GM12878 (cell line): ENCODE measurements at regions not wholly inside any gene's neighbourhood (a gene's known extent, or its start where the extent isn't known, plus 50 kb on each side); places are given as distances from the start of the nearest gene placed in this dataset.

Source experiments
- ATAC-seq: fragments of 200-7000 bp; cut with Tn5 transposase; 3 replicates; pipeline ENCODE4 v1.9.1; 2020; ENCODE audit warnings: mild to moderate bottlenecking, moderate library complexity
- BruUV-seq: library from RNA; stranded (reverse); fragments of 400-500 nt; replicated peaks from 2 replicates; lab custom pipeline; 2021; lab: Mats Ljungman, UMichigan
- CTCF ChIA-PET: fragments of 300-600 bp; sonication (Branson Sonifier 250); formaldehyde crosslinking; extraction: SDS; loops from one replicate; lab custom pipeline; 2021; ENCODE audit warnings: inconsistent platforms; lab: Yijun Ruan, JAX
- POLR2A ChIA-PET: fragments of 350-600 bp; formaldehyde crosslinking; extraction: SDS; loops from one replicate; lab custom pipeline; 2021; ENCODE audit warnings: inconsistent platforms; lab: Charles Lee
- RAD21 ChIA-PET: fragments of 300-600 bp; sonication (Branson Sonifier 250); formaldehyde crosslinking; loops from one replicate; lab custom pipeline; 2023; ENCODE audit warnings: antibody characterized with exemption; ENCODE audit not compliant: unreplicated experiment; lab: Charles Lee
- SMC1A ChIA-PET: fragments of 300-600 bp; sonication (Branson Sonifier 250); formaldehyde crosslinking; loops from one replicate; lab custom pipeline; 2023; ENCODE audit not compliant: unreplicated experiment, uncharacterized antibody; lab: Charles Lee
- DNase-seq: peaks from one replicate; pipeline ENCODE4 v3.0.0-alpha.2; 2011; ENCODE audit warnings: low read depth, low spot score
- FAIRE-seq: peaks from 3 replicates; lab custom pipeline; 2011; peaks lifted over from hg19 to GRCh38; lab: Jason Lieb, UNC
- H2AFZ ChIP-seq: 2 replicates; pipeline ENCODE4 v1.6.0; 2011; ENCODE audit warnings: low read depth, low read length, control low read depth; ENCODE audit not compliant: control insufficient read depth
- H3K27ac ChIP-seq: 2 replicates; pipeline ENCODE4 v1.5.1; 2011; ENCODE audit warnings: control low read depth; ENCODE audit not compliant: control insufficient read depth, insufficient read depth
- H3K27me3 ChIP-seq, 2 experiments: replicated peaks in 1 of 2; 2 replicates each; pipeline versions ENCODE4 v1.6.0 to v1.6.1; 2011; ENCODE audit warnings: low read length in 1 of 2; ENCODE audit not compliant: control insufficient read depth in 2 of 2, insufficient read depth in 2 of 2
- H3K36me3 ChIP-seq, 2 experiments: 2 replicates each; pipeline ENCODE4 v1.5.1; 2011; ENCODE audit warnings: low read length in 1 of 2; ENCODE audit not compliant: control insufficient read depth in 2 of 2, insufficient read depth in 2 of 2
- H3K4me1 ChIP-seq: 2 replicates; pipeline ENCODE4 v1.6.1; 2011; ENCODE audit warnings: mild to moderate bottlenecking, low read length, moderate library complexity, mixed read lengths; ENCODE audit not compliant: control insufficient read depth, insufficient read depth
- H3K4me2 ChIP-seq: 2 replicates; pipeline ENCODE4 v1.6.0; 2011; ENCODE audit warnings: control low read depth; ENCODE audit not compliant: control insufficient read depth, insufficient read depth
- H3K4me3 ChIP-seq: fragments of 200-600 bp; sonication (generic); 2 replicates; pipeline ENCODE4 v1.5.1; 2016
- H3K79me2 ChIP-seq: 2 replicates; pipeline ENCODE4 v1.6.0; 2011; ENCODE audit warnings: low read length; ENCODE audit not compliant: control insufficient read depth, insufficient read depth
- H3K9ac ChIP-seq: 2 replicates; pipeline ENCODE4 v1.8.0; 2011; ENCODE audit warnings: low read length, control low read depth, mixed read lengths; ENCODE audit not compliant: control insufficient read depth, insufficient read depth
- H3K9me3 ChIP-seq: replicated peaks from 3 replicates; pipeline ENCODE4 v1.5.1; 2011; ENCODE audit warnings: mild to moderate bottlenecking, low read length; ENCODE audit not compliant: control insufficient read depth, insufficient read depth
- H4K20me1 ChIP-seq: 2 replicates; pipeline ENCODE4 v1.6.0; 2011; ENCODE audit not compliant: control insufficient read depth, insufficient read depth
- BACH1 ChIP-seq: fragments of 450-650 bp; IDR thresholded peaks from 2 replicates; pipeline ENCODE4 v1.6.1; 2017; ENCODE audit warnings: mild to moderate bottlenecking, borderline replicate concordance
- FOXM1 ChIP-seq: IDR thresholded peaks from 2 replicates; pipeline ENCODE4 v1.6.1; 2012; ENCODE audit warnings: low read depth, mild to moderate bottlenecking, inconsistent platforms, low read length, moderate library complexity
- GABPA ChIP-seq: IDR thresholded peaks from 2 replicates; pipeline ENCODE4 v1.6.1; 2014; ENCODE audit warnings: antibody characterized with exemption, low read depth, mild to moderate bottlenecking, inconsistent platforms
- IRF4 ChIP-seq: IDR thresholded peaks from 2 replicates; pipeline ENCODE4 v1.6.1; 2011; ENCODE audit warnings: low read depth, low read length
- JUNB ChIP-seq: IDR thresholded peaks from 2 replicates; pipeline ENCODE4 v1.6.1; 2016; ENCODE audit warnings: antibody characterized with exemption, mild to moderate bottlenecking
- NR2C2 ChIP-seq: IDR thresholded peaks from 2 replicates; pipeline ENCODE4 v1.6.1; 2011; ENCODE audit warnings: borderline replicate concordance, low read depth; ENCODE audit not compliant: control insufficient read depth, insufficient read length
- NRF1 ChIP-seq: conservative IDR thresholded peaks from 2 replicates; pipeline ENCODE4 v1.6.1; 2011; ENCODE audit warnings: mild to moderate bottlenecking, low read depth, low read length, improper control_type of control experiment
- POU2F2 ChIP-seq: IDR thresholded peaks from 3 replicates; pipeline ENCODE4 v1.6.1; 2011; ENCODE audit warnings: low read depth, mild to moderate bottlenecking, low read length, borderline replicate concordance
- SMAD1 ChIP-seq: fragments of 450-650 bp; IDR thresholded peaks from 2 replicates; pipeline ENCODE4 v1.6.1; 2018; ENCODE audit warnings: mild to moderate bottlenecking, low read depth; ENCODE audit not compliant: partially characterized antibody
- SMAD5 ChIP-seq: IDR thresholded peaks from 2 replicates; pipeline ENCODE4 v1.6.1; 2016; ENCODE audit warnings: antibody characterized with exemption, low read depth
- SP1 ChIP-seq: IDR thresholded peaks from one replicate; pipeline ENCODE4 v1.6.1; 2011; ENCODE audit warnings: low read depth, low read length
- WRNIP1 ChIP-seq: IDR thresholded peaks from 2 replicates; pipeline ENCODE4 v1.6.1; 2011; ENCODE audit warnings: low read depth, low read length, improper control_type of control experiment, borderline replicate concordance
- ZNF24 ChIP-seq: fragments of 450-650 bp; IDR thresholded peaks from 2 replicates; pipeline ENCODE4 v1.6.1; 2017; ENCODE audit warnings: antibody characterized with exemption, mild to moderate bottlenecking
- WGBS: methylation state at CpG from one replicate; pipeline ENCODE4 v1.1.6; 2016; ENCODE audit warnings: low lambda C conversion rate; ENCODE audit not compliant: insufficient replicate concordance, insufficient coverage; ENCODE audit errors: missing lambda C conversion rate; 5-methylcytosine and 5-hydroxymethylcytosine counted together
- in situ Hi-C: fragments of 300-500 bp; cut with MboI; formaldehyde crosslinking; loops from 9 replicates; pipeline ENCODE4 v1.14.3; 2018; ENCODE audit warnings: mixed read lengths
- intact Hi-C: fragments of 100-400 bp; cut with micrococcal nuclease; formaldehyde crosslinking; loops from one replicate; pipeline ENCODE4 v1.14.2; 2022; ENCODE audit not compliant: unreplicated experiment
- TF ChIP-seq, protein P1 (sequence below): fragments of 450-650 bp; formaldehyde crosslinking; IDR thresholded peaks from 2 replicates; pipeline ENCODE4 v1.5.0; 2022; ENCODE audit warnings: mild to moderate bottlenecking, missing genetic modification characterization
- TF ChIP-seq, protein P2 (sequence below): IDR thresholded peaks from 2 replicates; pipeline ENCODE4 v1.6.1; 2011; ENCODE audit warnings: mild to moderate bottlenecking, low read depth, low read length, moderate library complexity; ENCODE audit not compliant: insufficient replicate concordance
- TF ChIP-seq, protein P3 (sequence below): IDR thresholded peaks from 2 replicates; pipeline ENCODE4 v1.6.1; 2011; ENCODE audit warnings: low read depth, low read length, improper control_type of control experiment, borderline replicate concordance
- TF ChIP-seq, protein P4 (sequence below): fragments of 450-650 bp; IDR thresholded peaks from 2 replicates; pipeline ENCODE4 v1.6.1; 2017; ENCODE audit warnings: mild to moderate bottlenecking, low read depth, inconsistent platforms; ENCODE audit not compliant: poor library complexity, severe bottlenecking

DNA sequence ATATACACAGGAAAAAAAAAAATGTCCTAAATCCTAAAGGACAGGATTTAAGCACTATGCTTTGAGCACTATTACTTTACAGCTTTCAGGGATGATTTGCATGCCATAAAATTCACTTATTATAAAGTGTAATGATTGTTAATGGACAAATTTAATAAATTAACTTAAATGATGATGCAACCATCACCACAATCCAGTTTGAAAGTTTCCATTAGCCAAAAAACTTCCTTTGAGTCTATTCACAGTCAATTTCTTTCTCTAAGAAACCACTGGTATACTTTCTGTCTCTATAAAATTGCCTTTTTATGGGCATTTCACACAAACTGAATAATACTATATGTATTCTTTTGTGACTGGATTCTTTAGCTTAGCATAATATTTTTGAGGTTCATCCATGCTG lies 111.1 kb upstream of the RIOK3 start (continued):
- TF ChIP-seq, protein P1, sequence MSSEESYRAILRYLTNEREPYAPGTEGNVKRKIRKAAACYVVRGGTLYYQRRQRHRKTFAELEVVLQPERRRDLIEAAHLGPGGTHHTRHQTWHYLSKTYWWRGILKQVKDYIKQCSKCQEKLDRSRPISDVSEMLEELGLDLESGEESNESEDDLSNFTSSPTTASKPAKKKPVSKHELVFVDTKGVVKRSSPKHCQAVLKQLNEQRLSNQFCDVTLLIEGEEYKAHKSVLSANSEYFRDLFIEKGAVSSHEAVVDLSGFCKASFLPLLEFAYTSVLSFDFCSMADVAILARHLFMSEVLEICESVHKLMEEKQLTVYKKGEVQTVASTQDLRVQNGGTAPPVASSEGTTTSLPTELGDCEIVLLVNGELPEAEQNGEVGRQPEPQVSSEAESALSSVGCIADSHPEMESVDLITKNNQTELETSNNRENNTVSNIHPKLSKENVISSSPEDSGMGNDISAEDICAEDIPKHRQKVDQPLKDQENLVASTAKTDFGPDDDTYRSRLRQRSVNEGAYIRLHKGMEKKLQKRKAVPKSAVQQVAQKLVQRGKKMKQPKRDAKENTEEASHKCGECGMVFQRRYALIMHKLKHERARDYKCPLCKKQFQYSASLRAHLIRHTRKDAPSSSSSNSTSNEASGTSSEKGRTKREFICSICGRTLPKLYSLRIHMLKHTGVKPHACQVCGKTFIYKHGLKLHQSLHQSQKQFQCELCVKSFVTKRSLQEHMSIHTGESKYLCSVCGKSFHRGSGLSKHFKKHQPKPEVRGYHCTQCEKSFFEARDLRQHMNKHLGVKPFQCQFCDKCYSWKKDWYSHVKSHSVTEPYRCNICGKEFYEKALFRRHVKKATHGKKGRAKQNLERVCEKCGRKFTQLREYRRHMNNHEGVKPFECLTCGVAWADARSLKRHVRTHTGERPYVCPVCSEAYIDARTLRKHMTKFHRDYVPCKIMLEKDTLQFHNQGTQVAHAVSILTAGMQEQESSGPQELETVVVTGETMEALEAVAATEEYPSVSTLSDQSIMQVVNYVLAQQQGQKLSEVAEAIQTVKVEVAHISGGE (CRISPR knock-in tag): no peak
- TF ChIP-seq POU2F2 (no peak), JUNB (no peak), GABPA (no peak)
- TF ChIP-seq, all 136 proteins: peak for 0

DNA sequence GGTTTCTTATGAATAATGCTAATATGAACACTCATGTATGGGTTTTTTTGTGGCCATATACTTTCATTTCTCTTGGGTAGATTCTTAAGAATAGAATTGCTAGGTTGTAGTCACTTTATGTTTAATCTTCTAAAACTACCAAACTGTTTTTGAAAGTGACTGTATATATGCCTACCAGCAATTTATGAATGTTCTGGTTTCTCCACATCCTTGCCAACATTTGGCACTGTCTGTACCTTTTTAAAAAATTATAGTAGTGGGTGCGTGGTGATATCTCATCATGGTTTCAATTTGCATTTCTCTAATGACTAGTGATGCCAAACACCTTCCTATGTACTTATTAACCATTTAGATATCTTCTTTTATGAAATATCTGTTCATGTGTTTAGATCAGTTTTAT lies 110.6 kb upstream of the RIOK3 start:
- Histone ChIP-seq H3K4me1 (no peaks in the 10 kb centered on the region), H4K20me1 (no peaks in the 10 kb centered on the region), H3K36me3 (no peaks in the 10 kb centered on the region; a peak in 1 of 4 replicates), H3K4me2 (no peak overlapping the region), H3K27ac (no peak overlapping the region), H2AFZ (no peak overlapping the region), H3K27me3 (no peaks in the 10 kb centered on the region), H3K79me2 (no peaks in the 10 kb centered on the region), H3K9me3 (no peaks in the 10 kb centered on the region), H3K9ac (no peak overlapping the region), H3K4me3 (no peak overlapping the region)
- 88% methylated on average over 1 of the region's 1 CpG for WGBS
- in situ Hi-C loops: no loop called here
- POLR2A ChIA-PET: no interaction called here
- RAD21 ChIA-PET: no interaction called here
- no TSS peak for BruUV-seq
- SMC1A ChIA-PET: interaction anchor here (1.0 to 1.3 kb wide), 2 partner anchors 8 to 11 kb away, joined by 3 to 4 read pairs; no protein-coding TSS in a partner anchor
- intact Hi-C loops: no loop called here
- peak; percentile 51; the same call in 2 of the 3 replicates for ATAC-seq
- DNase-seq: no peak
- FAIRE-seq: no peak
- CTCF ChIA-PET: interaction anchor here (1.6 kb wide), 1 partner anchor 69 kb away, joined by 4 read pairs; no protein-coding TSS in a partner anchor
- TF ChIP-seq, protein P2, sequence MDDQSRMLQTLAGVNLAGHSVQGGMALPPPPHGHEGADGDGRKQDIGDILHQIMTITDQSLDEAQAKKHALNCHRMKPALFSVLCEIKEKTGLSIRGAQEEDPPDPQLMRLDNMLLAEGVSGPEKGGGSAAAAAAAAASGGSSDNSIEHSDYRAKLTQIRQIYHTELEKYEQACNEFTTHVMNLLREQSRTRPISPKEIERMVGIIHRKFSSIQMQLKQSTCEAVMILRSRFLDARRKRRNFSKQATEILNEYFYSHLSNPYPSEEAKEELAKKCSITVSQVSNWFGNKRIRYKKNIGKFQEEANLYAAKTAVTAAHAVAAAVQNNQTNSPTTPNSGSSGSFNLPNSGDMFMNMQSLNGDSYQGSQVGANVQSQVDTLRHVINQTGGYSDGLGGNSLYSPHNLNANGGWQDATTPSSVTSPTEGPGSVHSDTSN: no peak
- TF ChIP-seq ZNF24 (no peak), NR2C2 (no peak), SMAD1 (no peak), SP1 (no peak), FOXM1 (no peak), SMAD5 (no peak), BACH1 (no peak), GABPA (no peak), WRNIP1 (no peak), IRF4 (no peak), NRF1 (no peak)
- TF ChIP-seq, protein P3, sequence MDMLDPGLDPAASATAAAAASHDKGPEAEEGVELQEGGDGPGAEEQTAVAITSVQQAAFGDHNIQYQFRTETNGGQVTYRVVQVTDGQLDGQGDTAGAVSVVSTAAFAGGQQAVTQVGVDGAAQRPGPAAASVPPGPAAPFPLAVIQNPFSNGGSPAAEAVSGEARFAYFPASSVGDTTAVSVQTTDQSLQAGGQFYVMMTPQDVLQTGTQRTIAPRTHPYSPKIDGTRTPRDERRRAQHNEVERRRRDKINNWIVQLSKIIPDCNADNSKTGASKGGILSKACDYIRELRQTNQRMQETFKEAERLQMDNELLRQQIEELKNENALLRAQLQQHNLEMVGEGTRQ: no peak
- TF ChIP-seq, protein P4, sequence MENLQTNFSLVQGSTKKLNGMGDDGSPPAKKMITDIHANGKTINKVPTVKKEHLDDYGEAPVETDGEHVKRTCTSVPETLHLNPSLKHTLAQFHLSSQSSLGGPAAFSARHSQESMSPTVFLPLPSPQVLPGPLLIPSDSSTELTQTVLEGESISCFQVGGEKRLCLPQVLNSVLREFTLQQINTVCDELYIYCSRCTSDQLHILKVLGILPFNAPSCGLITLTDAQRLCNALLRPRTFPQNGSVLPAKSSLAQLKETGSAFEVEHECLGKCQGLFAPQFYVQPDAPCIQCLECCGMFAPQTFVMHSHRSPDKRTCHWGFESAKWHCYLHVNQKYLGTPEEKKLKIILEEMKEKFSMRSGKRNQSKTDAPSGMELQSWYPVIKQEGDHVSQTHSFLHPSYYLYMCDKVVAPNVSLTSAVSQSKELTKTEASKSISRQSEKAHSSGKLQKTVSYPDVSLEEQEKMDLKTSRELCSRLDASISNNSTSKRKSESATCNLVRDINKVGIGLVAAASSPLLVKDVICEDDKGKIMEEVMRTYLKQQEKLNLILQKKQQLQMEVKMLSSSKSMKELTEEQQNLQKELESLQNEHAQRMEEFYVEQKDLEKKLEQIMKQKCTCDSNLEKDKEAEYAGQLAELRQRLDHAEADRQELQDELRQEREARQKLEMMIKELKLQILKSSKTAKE: no peak
